WTC11 (cell line): ENCODE measurements at regions not wholly inside any gene's neighbourhood (a gene's known extent, or its start where the extent isn't known, plus 50 kb on each side); places are given as distances from the start of the nearest gene placed in this dataset.

Experiments used
- AR ChIP-seq: fragments of 250-450 bp; sonication (Bioruptor Pico); IDR thresholded peaks from 2 replicates; pipeline ENCODE4 v1.9.0; 2021; ENCODE audit warnings: mild to moderate bottlenecking
- ATF1 ChIP-seq: sonication (generic); formaldehyde crosslinking; IDR thresholded peaks from 2 replicates; pipeline ENCODE4 v1.8.1; 2023; ENCODE audit warnings: mild to moderate bottlenecking, moderate library complexity, missing genetic modification reagents
- CBFB ChIP-seq: sonication (generic); formaldehyde crosslinking; IDR thresholded peaks from 2 replicates; pipeline ENCODE4 v1.8.1; 2022; ENCODE audit warnings: mild to moderate bottlenecking, low read depth, missing genetic modification reagents
- CTCF ChIP-seq: fragments of 200-600 bp; IDR thresholded peaks from 2 replicates; pipeline ENCODE4 v1.8.0; 2022; ENCODE audit warnings: antibody characterized with exemption
- ELF4 ChIP-seq: sonication (generic); formaldehyde crosslinking; IDR thresholded peaks from 2 replicates; pipeline ENCODE4 v1.8.1; 2022; ENCODE audit warnings: low read depth, mild to moderate bottlenecking, moderate library complexity, missing genetic modification reagents
- ESRRA ChIP-seq: sonication (generic); formaldehyde crosslinking; IDR thresholded peaks from 2 replicates; pipeline ENCODE4 v1.8.1; 2022; ENCODE audit warnings: mild to moderate bottlenecking, missing genetic modification reagents, borderline replicate concordance
- GABPB1 ChIP-seq: sonication (generic); formaldehyde crosslinking; IDR thresholded peaks from 2 replicates; pipeline ENCODE4 v1.8.1; 2023; ENCODE audit warnings: mild to moderate bottlenecking, missing genetic modification reagents
- JUN ChIP-seq: sonication (generic); formaldehyde crosslinking; IDR thresholded peaks from 2 replicates; pipeline ENCODE4 v1.8.0; 2023; ENCODE audit warnings: mild to moderate bottlenecking, missing genetic modification reagents
- MYBL2 ChIP-seq: sonication (generic); formaldehyde crosslinking; IDR thresholded peaks from 2 replicates; pipeline ENCODE4 v1.8.1; 2023; ENCODE audit warnings: mild to moderate bottlenecking, moderate library complexity, missing genetic modification reagents
- NFE2L1 ChIP-seq: sonication (generic); formaldehyde crosslinking; IDR thresholded peaks from 2 replicates; pipeline ENCODE4 v1.8.1; 2023; ENCODE audit warnings: missing genetic modification reagents
- STAT6 ChIP-seq: sonication (generic); formaldehyde crosslinking; conservative IDR thresholded peaks from 2 replicates; pipeline ENCODE4 v1.8.1; 2023; ENCODE audit warnings: mild to moderate bottlenecking, low read depth, missing genetic modification reagents, moderate library complexity
- TCF7 ChIP-seq: sonication (generic); formaldehyde crosslinking; IDR thresholded peaks from 2 replicates; pipeline ENCODE4 v1.8.0; 2022; ENCODE audit warnings: mild to moderate bottlenecking, low read depth, missing genetic modification reagents, moderate library complexity
- TF ChIP-seq, protein P1 (sequence below): sonication (generic); formaldehyde crosslinking; IDR thresholded peaks from 2 replicates; pipeline ENCODE4 v1.8.0; 2022; ENCODE audit warnings: mild to moderate bottlenecking, missing genetic modification reagents
- TF ChIP-seq, protein P2 (sequence below): sonication (generic); formaldehyde crosslinking; IDR thresholded peaks from 2 replicates; pipeline ENCODE4 v1.8.0; 2022; ENCODE audit warnings: mild to moderate bottlenecking, missing genetic modification reagents

DNA sequence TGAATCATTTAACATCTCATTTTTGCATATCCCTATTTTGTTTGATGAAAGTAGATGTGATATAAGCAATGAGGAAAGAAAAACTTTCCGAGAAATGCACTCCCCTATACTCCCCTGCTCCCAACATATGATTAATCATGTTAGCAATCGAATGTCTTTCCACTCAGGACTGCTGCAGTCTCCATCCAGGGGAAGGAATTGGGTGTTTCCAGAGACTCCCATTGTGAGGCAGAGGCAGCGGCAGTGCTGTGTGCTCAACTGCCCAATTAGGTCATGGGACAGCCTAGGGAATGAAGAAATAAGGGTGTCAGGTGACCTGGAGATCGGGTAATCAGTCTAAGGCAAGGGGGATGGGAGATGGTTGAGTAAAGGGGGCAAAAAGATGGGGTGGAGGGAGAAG, 268.6 kb upstream of the MEIS2 start:
- TF ChIP-seq ESRRA (CRISPR knock-in tag) (no peak), NFE2L1 (CRISPR knock-in tag) (no peak), CTCF (no peak), STAT6 (CRISPR knock-in tag) (no peak), AR (CRISPR knock-in tag) (no peak), GABPB1 (no peak), JUN (CRISPR knock-in tag) (no peak), TCF7 (no peak), MYBL2 (CRISPR knock-in tag) (no peak), ATF1 (no peak), ELF4 (CRISPR knock-in tag) (no peak), CBFB (CRISPR knock-in tag) (no peak)
- TF ChIP-seq, protein P1, sequence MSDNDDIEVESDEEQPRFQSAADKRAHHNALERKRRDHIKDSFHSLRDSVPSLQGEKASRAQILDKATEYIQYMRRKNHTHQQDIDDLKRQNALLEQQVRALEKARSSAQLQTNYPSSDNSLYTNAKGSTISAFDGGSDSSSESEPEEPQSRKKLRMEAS, result no peak
- TF ChIP-seq, protein P2, sequence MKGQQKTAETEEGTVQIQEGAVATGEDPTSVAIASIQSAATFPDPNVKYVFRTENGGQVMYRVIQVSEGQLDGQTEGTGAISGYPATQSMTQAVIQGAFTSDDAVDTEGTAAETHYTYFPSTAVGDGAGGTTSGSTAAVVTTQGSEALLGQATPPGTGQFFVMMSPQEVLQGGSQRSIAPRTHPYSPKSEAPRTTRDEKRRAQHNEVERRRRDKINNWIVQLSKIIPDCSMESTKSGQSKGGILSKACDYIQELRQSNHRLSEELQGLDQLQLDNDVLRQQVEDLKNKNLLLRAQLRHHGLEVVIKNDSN, result no peak
